ENCODE measurements at regions not wholly inside any gene's neighbourhood (a gene's known extent, or its start where the extent isn't known, plus 50 kb on each side); places are given as distances from the start of the nearest gene placed in this dataset.

DNA sequence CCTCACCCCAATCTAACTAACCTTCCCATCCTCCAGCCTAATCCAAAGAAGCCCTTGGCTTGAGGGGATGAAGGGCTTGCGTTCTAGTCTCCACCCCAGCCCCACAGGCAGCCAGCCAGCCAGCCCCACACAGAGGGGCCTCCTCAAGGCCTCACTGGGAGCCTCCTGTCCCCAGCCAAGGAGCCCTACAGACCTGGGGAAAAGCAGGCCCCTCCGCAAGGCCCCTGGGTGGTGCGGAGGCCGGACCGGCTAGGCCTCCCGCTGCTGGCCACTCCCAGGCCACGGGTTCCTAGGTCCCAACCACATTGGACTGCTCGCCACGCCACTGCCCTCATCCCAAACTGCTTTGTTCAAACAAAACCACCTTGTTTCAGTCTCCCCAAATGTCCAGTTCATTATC, 78.0 kb downstream of the ZIC5 start:
- in situ Hi-C loops (cut with HindIII; ENCODE audit: low sequenced_read_pairs): no loop called here

DNA sequence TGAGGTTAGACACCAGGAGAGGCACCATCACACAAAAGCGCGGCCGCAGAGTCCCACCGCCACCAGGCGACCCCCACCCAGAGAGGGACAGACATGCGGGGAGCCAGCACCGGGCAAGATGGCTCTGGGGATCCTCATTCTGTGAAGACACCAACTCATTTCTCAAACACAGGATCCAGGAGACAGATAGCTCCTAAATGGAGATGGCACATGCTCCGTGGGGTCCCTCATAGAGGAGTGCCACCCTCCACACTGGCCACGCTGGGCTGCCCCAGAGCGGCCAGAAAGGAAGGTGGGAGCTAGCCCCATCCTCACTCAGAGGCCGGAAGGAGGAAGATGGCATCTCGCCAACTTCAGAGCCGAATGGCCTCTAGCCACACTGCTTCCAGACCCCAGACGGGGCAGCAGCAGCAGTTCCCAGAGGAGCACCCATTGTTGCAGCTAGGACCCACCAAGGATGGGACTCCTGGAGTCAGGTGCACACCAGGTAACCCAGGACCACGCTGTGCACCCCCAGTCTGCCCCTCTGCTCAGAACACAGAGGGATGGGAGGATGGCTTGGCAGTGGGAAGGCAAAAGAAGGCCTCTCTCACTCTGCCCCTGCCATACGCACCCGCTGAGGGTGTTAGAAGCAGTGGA, 78.6 kb downstream of the ZIC5 start:
- in situ Hi-C loops (cut with HindIII; ENCODE audit: low sequenced_read_pairs): no loop called here

DNA sequence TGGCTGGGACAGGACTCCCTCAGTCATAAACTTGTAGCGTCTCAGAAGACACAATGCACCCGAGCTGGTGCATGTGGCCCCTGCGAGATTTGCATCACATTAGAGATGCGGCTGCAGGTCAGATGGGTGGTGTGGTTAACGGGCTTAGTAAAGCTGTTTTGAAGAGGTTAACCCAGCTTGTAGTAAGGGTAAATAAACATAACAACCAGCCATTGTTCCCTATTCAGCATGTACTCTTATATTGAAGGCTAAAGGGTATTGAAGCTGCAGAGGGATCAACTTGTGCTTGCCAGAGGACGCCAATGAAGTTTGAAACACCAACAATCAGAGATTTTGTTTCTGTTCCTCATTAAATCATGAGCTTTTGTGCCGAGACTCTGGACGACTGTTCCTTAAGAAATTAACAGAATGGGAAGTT, 79.4 kb downstream of the ZIC5 start:
- in situ Hi-C loops (cut with HindIII; ENCODE audit: low sequenced_read_pairs): no loop called here

DNA sequence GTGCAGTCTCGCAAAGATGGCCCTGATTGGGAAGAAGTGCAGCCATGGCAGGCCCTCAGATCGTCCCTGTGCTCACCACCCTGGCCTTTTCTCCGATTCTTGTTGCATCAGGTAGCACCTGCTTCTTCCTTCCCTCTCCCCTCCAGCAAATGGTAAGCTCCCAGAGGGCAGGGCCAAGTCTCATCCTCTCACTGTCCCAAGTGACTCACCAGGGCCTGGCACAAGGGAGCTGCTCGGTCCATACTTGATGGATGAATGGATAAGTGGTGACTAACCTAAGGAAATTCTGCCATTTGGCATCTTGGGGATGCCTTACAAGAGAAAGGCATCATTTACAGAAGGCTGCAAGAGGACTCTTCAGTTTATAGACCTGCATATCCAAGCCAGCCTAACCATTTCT, 84.9 kb downstream of the ZIC5 start:
- in situ Hi-C loops (cut with HindIII; ENCODE audit: low sequenced_read_pairs): no loop called here

DNA sequence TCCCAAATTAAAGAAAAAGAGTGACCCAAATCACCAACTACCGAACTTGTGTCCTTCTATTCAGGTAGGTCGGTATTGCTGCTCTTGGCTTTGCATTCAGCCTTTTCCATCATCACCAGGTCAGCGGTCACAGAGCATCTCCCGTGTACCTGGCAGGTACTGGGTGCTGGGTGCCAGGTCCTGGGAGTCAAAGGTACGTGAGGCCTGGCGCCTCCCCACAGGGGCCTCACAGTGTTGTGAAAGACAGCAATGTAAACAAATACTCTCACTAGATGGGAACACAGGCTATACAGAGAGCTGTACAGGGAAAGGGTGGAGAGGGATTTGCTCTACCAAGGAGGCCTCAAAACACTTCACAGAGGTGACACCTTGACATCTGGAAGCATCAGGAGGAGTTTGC, 86.7 kb downstream of the ZIC5 start:
- in situ Hi-C loops (cut with HindIII; ENCODE audit: low sequenced_read_pairs): no loop called here

DNA sequence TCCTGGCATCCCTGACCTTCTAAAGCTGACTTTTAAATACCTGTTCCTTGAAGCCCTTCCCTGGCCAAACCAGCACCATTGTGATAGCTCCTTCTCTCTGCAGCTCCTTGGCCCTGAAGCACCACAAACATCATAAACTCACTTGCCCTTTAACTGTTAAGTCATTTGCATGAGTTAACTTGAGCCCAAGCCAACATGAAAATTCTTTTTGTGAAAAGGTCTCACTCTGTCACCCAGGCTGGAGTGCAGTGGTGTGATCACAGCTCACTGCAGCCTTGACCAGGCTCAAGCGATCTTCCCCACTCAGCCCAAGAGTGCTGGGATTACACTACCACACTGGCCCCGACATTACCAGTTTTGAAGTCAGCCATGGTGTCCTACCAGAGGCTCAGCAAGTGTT, 87.8 kb downstream of the ZIC5 start:
- in situ Hi-C loops (cut with HindIII; ENCODE audit: low sequenced_read_pairs): no loop called here

DNA sequence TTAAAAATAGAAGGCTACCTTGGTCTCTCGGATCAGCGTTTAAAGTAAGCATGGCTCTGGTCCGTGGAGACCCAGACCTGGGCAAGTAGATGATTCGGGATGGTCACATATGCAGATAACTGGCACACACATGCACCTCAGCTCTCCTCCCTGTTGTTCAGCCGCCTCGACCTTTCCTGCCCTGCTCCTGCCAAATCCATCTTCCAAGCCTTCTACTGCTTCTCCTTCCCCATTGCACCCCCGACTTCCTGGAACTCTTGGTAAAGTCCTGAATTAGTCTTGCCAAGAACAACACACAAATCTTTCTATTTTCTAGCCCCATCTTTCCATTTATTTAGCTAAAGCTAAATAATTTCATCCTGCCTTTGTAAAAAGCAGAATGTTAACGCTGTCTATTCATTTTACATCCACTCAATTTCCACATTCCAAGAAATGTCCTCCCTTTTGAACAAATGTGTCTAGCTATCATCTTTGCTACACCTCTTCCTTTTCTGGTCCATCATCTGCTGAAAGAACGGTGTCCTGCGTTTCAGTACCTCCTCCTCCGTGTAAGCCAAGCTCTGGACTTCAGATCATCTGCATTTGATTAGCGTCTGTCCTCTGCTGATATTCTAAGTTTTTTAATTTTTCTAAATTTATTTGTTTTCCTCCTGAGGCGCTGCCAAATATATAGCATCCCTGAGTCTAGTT, 92.5 kb downstream of the ZIC5 start:
- in situ Hi-C loops (cut with HindIII; ENCODE audit: low sequenced_read_pairs): no loop called here

DNA sequence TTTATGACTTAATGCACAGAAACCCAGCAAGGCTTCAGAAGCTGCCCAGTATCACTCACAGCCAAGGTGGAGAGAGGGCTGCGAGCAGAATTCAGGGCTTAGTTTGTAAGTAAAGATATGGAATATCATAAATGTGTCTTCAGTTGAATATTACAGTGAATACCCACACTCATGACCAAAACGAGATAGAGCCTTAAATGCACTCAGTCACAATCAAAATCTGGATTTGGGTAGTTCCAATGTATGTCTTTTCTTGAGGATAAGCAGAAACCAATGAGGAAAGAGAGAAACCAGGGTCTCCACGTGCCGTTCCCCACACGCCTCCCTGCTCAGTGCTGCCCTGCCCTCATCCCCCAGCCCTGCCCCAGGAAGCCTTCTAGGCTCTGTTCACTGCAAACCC, 94.9 kb downstream of the ZIC5 start:
- in situ Hi-C loops (cut with HindIII; ENCODE audit: low sequenced_read_pairs): no loop called here

DNA sequence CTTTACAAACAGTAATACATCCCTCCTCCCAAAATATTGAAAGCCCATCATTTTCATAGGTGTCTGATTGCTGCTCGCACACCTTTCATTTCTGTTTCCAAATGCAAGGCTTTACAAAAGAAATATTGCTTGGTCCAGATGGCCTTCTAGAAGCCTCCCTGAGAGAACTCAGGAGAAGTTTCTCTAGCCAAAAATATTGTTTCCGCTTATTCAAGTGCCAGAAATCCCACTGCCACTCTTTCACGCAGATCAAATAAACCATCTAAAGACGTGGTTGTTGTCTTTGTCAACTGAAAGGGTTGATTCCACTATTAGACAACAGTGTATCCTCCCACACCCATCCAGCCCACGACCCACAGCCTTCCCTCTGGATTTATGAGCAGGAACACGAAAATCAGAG, 96.2 kb downstream of the ZIC5 start:
- in situ Hi-C loops (cut with HindIII; ENCODE audit: low sequenced_read_pairs): no loop called here

DNA sequence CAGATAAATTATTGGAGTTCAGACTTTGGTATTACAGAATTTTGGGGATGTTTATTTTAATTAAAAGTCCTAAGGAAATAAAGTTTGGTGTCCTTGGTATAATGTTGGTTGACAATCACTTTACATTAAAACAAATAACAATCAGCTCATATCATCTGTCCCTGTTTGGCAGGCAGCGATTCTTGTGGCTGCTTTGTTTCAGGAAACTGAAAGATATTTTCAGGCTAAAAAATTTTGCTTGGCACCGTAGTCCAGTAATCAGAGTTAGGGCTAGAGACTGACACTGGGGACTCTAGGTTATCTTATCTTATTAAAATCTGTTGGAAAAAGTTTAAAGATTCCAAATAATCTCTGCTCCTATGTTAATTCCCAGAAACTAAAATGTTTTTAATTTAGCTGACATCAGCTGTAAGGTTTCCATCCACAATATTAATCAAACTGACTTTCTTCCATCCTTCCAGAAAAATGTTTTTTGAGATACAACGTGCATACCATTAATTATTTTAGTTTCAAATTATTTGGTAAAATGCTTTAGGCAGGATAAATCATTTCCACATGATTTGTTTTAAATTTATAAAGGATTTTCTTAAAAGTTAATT, 97.6 kb downstream of the ZIC5 start:
- in situ Hi-C loops (cut with HindIII; ENCODE audit: low sequenced_read_pairs): no loop called here

DNA sequence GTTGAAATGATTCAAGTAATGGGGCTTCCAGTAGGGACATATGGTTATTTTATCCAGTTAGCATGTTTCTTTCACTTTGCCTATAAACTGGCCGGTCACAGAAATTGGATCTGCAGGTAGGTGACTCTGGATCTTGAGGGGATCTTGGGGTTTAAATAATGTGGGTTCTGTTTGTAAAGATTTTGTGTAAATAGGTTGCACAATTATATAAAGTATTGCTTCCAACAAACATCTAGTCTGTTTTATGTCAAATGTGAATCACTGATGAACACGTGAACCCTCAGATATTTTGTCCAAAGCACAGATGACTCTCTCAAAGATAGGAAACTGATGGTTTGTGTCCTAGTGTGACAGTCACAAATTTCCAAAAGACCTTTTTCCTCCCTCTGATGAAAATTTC, 98.4 kb downstream of the ZIC5 start:
- in situ Hi-C loops (cut with HindIII; ENCODE audit: low sequenced_read_pairs): no loop called here

DNA sequence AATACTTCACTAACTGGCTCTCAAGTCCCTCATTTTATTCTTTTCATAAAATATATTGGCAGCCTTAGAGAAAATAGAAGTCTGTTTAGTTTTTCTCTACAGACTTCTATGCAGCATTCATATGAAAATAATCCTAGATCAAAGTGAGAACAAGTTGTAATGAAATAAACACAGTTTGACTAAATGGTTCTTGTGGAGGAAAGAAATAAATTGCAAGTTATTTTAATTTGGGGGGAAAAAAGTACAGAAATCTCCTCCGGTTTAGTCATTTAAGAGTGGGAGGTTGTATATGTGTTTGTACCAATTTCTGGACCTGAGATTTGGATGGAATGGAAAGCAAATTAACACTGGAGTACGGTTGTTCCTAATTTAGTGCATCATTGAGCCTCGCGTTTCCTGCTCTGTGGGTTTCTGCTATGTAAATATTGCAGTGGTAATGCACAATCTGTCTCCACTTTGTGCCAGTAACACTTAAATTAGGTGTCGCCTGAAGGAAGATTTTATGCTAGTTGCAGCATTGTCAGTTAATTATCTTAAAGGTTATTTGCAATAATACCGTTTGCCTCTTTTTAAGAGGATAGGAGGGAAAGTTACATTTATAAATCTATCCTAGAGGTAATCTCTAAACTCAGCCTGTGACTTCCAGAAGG, 100.2 kb downstream of the ZIC5 start:
- in situ Hi-C loops (cut with HindIII; ENCODE audit: low sequenced_read_pairs): no loop called here

DNA sequence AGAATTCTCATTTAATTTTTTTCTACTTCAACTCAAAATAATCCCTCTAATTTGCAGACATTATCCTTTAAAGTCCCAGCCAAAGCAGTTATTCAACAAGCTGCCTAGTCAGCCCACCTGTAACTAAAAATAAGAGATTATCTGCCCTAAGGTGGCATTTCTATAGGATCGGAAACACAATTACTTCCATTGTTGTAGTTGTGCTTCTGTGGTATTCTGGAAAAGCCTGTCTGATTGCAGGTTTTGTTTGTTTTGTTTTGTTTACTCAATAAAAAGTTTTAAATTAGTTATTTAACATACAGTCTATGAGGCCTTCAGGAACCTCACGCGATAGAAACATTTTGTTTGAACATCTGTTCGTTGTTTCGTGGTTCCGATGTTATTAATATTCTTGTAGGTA, 101.0 kb downstream of the ZIC5 start:
- in situ Hi-C loops (cut with HindIII; ENCODE audit: low sequenced_read_pairs): no loop called here

DNA sequence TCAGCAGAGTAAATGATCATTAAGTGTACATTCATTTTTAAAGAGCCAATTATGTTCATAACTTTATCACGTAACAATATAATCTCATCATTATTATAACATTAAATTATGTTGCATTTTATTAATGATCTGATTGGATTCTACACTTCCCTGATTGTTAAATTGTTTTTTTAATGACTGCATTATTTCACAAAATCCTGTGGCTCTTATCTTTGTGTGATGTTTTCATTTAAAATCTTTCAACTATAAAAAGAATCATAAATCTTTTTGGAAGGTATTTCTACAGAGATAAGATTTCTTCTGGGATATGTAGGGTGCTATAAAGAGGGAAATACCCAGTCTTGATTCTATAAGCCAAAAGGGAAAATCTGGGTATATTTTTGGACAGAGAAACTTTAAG, 101.7 kb downstream of the ZIC5 start:
- in situ Hi-C loops (cut with HindIII; ENCODE audit: low sequenced_read_pairs): no loop called here

DNA sequence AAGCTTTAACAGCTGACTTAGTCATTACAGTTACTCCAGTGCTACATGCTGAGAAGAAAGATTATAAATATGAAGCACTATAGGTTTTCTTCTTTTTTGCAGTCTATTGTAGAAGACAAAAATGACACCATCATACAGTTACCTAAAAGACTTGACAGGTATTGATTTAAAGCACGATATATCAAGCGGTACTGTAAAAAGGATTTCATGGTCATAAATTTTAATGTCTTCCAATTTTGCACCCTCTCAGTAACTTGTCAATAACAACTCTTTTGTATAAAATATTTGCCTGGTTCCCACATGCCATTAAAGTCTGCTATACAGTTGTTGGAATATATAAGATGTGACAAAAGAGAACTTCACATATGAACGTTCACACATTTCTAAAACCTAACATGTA, 102.8 kb downstream of the ZIC5 start:
- in situ Hi-C loops (cut with HindIII; ENCODE audit: low sequenced_read_pairs): no loop called here

DNA sequence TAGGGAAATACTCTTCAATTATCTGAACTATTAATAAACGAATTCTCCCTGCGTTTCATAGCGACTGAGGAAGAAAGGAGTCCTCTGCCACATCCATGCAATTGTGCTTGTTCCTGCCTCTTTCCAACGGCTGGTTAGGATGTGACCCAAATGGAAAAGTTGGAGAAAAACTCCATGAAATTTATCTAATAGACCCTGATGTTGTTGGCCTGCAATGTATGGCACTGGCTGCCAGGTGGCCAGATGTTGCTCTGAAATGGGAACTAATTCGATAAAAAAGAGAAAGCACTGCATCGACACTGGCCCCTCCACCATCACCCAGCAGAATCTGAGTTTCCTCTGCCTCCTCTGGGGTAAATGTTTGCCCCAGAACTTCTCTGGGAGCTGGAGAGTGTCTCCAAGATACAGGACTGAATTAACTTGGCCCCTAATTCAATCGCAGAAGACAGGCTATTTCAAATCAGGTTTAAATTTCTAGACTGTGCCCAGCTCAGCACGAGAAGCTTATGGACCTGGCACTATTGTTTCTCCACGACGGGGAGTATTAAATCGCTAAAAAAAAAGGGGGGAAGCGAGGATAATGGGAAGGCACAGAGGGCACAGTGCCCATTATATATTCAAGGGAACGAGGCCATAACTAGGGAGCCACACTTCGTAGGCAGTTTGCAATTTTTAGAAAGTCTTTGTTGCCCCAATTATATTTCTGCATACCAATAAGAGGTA, 103.9 kb downstream of the ZIC5 start:
- in situ Hi-C loops (cut with HindIII; ENCODE audit: low sequenced_read_pairs): no loop called here

DNA sequence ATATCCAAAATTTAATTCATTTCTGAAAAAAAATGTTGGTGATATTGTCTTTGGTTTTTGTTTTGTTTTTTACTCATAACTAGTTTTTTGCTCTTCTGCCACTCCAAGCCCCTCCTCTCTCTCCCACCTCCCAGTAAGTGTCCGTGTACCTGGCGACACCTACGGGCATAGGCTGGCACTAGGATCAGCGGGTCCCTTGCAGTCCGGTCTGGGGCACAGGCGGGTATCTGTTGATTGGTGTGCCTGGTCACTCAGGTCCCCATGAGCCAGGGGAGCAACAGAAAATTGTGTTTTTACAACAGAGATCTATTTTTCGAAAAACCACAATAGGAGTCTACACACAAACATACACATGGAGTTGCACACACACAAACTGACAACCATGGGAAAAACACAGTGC, 104.8 kb downstream of the ZIC5 start:
- in situ Hi-C loops (cut with HindIII; ENCODE audit: low sequenced_read_pairs): no loop called here

DNA sequence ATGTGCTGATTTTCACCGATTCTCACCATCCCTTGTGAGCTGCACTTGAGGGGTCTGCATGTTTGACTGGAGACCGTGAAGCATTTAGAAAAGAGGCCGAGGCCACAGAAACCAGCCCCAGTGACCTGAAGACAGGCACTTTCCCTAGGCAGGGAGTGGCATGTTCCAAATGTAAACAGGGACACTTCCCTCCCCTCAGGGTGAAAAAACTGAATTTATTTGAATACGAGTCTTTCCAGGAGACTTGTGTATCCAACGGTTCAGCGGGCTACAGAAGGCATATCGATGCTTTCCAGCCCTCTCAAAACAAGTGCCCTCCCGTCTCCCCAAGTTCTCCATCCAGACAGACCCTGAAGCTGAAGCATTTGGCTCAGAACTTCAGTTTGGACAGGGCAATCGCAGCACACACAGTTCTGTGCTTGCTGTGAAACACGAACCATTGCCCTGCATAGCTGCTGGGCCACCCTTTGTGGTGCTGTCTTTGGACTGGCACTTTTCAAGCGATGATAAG, 106.1 kb downstream of the ZIC5 start:
- in situ Hi-C loops (cut with HindIII; ENCODE audit: low sequenced_read_pairs): no loop called here

DNA sequence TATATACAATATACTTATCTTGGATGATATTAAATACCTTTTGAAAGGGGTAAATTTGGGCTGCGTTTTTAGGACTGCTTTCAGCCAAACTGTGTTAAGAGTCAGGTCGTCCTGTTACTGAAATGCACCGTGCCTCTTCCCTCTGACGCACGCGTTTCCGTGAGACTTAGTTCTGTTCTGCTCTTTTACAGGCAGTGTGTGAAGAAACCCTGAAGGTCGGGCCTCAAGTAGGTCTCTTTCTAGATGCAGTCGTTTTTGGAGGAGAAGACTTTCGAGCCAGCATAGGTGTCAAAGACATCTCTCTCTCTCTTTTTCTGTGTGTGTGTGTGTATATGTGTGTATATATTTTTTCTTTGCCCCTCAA, 107.0 kb downstream of the ZIC5 start:
- in situ Hi-C loops (cut with HindIII; ENCODE audit: low sequenced_read_pairs): no loop called here

DNA sequence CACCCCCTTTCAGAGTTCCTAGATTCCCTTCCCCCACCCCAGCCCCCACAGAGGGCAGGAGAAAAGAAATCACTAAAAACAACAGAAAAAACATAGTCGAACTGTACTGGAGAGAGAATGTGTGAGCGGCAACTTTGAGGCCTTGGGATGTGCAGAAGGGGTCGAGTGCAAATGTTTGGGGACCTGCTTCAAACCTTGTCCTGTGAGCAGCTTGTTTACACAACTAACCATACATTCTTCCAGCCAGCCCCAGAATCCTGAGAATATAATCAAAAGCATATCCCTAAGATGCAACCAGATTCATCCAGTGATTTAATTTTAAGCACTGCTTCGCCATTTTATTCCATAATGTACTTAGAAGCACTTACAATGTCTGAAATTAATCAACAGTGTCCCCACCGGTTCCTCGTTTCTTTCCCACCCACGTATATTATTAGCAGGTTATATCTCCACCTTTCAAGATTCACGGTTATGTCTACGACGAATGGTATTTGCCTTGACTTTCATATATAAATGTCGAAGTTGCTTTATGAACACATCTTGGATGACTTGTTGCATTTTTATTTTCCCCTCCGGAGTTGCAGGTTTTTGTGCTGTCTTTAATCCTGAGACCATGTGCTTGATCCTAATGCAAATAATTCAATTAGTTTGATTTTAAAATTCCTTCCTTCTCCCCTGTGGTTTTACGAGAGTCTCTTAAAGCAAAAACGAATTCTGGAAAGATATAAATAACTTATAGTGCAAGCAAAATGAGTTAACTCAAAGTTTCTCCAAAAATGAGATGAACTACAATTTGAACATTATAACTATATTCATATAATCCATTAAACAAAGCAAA, 107.6 kb downstream of the ZIC5 start:
- in situ Hi-C loops (cut with HindIII; ENCODE audit: low sequenced_read_pairs): no loop called here
